GM12864 (cell line): ENCODE measurements at regions not wholly inside any gene's neighbourhood (a gene's known extent, or its start where the extent isn't known, plus 50 kb on each side); places are given as distances from the start of the nearest gene placed in this dataset.

Experiments used
- DNase-seq: peaks from one replicate; pipeline ENCODE4 v3.0.0-alpha.2; 2011; ENCODE audit warnings: low read depth
- H3K4me3 ChIP-seq: 2 replicates; pipeline ENCODE4 v1.5.1; 2011; ENCODE audit warnings: mild to moderate bottlenecking, low read depth, low read length, control low read depth
- CTCF ChIP-seq: IDR thresholded peaks from 2 replicates; pipeline ENCODE4 v1.5.1; 2011; ENCODE audit warnings: low read depth, mild to moderate bottlenecking, moderate library complexity, low read length, control low read depth, inconsistent platforms; ENCODE audit errors: missing control alignments

- no peak overlapping the region for H3K4me3 ChIP-seq
- no peak for DNase-seq
- no peak for TF ChIP-seq CTCF
Measured at GRCh38 chr13:64061649-64062048, 2646.0 kb upstream of the PCDH20 start.

- DNase-seq = no peak
- no peak overlapping the region for H3K4me3 ChIP-seq
Measured at GRCh38 chr13:64057372-64058020, 2641.8 kb upstream of the PCDH20 start.

GRCh38 chr13:64054321-64054720 lies 2638.7 kb upstream of the PCDH20 start:
- no peak for DNase-seq
- H3K4me3 ChIP-seq = no peak overlapping the region
- TF ChIP-seq CTCF = no peak

More at GRCh38 chr13:64057372-64058020, 2641.8 kb upstream of the PCDH20 start:
- no peak for TF ChIP-seq CTCF

GRCh38 chr13:64052521-64052920 lies 2636.9 kb upstream of the PCDH20 start:
- no peak for DNase-seq
- no peak overlapping the region for H3K4me3 ChIP-seq
- no peak for TF ChIP-seq CTCF

GRCh38 chr13:64051278-64051677 lies 2635.6 kb upstream of the PCDH20 start:
- H3K4me3 ChIP-seq = no peak overlapping the region
- TF ChIP-seq CTCF = no peak
- DNase-seq = no peak

- no peak for TF ChIP-seq CTCF
- DNase-seq = no peak
Measured at GRCh38 chr13:64041296-64041695, 2625.6 kb upstream of the PCDH20 start.

GRCh38 chr13:64033921-64034320 lies 2618.3 kb upstream of the PCDH20 start:
- no peak for TF ChIP-seq CTCF
- no peak overlapping the region for H3K4me3 ChIP-seq
- DNase-seq = no peak

More at GRCh38 chr13:64041296-64041695, 2625.6 kb upstream of the PCDH20 start:
- H3K4me3 ChIP-seq = no peak overlapping the region
